SK-N-SH (cell line): ENCODE measurements at regions not wholly inside any gene's neighbourhood (a gene's known extent, or its start where the extent isn't known, plus 50 kb on each side); places are given as distances from the start of the nearest gene placed in this dataset.

ENCODE experiments used
- EP300 ChIP-seq, 2 experiments: IDR thresholded peaks; 2 replicates each; pipeline versions ENCODE4 v1.4.0 to v1.6.1; 2012; ENCODE audit warnings: borderline replicate concordance in 1 of 2, low read depth in 1 of 2, low read length in 1 of 2
- MXI1 ChIP-seq: IDR thresholded peaks from 2 replicates; pipeline ENCODE4 v1.6.1; 2012; ENCODE audit warnings: mild to moderate bottlenecking, low read depth, low read length, improper control_type of control experiment
- TF ChIP-seq, protein P1 (sequence below): IDR thresholded peaks from 2 replicates; pipeline ENCODE4 v1.6.1; 2012; ENCODE audit warnings: mild to moderate bottlenecking, low read depth, low read length, moderate library complexity
- TF ChIP-seq, protein P2 (sequence below): fragments of 150-350 bp; IDR thresholded peaks from 2 replicates; pipeline ENCODE4 v1.6.1; 2017; ENCODE audit warnings: antibody characterized with exemption, low read length, low read depth, borderline replicate concordance
- TF ChIP-seq, protein P3 (sequence below): fragments of 200-600 bp; sonication (generic); IDR thresholded peaks from 2 replicates; pipeline ENCODE4 v1.6.1; 2017; ENCODE audit warnings: antibody characterized with exemption, mild to moderate bottlenecking, moderate library complexity
- TF ChIP-seq, protein P4 (sequence below): IDR thresholded peaks from 2 replicates; pipeline ENCODE4 v1.4.0; 2012; ENCODE audit warnings: low read depth

- TF ChIP-seq, protein P1, sequence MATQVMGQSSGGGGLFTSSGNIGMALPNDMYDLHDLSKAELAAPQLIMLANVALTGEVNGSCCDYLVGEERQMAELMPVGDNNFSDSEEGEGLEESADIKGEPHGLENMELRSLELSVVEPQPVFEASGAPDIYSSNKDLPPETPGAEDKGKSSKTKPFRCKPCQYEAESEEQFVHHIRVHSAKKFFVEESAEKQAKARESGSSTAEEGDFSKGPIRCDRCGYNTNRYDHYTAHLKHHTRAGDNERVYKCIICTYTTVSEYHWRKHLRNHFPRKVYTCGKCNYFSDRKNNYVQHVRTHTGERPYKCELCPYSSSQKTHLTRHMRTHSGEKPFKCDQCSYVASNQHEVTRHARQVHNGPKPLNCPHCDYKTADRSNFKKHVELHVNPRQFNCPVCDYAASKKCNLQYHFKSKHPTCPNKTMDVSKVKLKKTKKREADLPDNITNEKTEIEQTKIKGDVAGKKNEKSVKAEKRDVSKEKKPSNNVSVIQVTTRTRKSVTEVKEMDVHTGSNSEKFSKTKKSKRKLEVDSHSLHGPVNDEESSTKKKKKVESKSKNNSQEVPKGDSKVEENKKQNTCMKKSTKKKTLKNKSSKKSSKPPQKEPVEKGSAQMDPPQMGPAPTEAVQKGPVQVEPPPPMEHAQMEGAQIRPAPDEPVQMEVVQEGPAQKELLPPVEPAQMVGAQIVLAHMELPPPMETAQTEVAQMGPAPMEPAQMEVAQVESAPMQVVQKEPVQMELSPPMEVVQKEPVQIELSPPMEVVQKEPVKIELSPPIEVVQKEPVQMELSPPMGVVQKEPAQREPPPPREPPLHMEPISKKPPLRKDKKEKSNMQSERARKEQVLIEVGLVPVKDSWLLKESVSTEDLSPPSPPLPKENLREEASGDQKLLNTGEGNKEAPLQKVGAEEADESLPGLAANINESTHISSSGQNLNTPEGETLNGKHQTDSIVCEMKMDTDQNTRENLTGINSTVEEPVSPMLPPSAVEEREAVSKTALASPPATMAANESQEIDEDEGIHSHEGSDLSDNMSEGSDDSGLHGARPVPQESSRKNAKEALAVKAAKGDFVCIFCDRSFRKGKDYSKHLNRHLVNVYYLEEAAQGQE: no peak
- TF ChIP-seq, protein P2, sequence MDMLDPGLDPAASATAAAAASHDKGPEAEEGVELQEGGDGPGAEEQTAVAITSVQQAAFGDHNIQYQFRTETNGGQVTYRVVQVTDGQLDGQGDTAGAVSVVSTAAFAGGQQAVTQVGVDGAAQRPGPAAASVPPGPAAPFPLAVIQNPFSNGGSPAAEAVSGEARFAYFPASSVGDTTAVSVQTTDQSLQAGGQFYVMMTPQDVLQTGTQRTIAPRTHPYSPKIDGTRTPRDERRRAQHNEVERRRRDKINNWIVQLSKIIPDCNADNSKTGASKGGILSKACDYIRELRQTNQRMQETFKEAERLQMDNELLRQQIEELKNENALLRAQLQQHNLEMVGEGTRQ: no peak
- TF ChIP-seq, protein P3, sequence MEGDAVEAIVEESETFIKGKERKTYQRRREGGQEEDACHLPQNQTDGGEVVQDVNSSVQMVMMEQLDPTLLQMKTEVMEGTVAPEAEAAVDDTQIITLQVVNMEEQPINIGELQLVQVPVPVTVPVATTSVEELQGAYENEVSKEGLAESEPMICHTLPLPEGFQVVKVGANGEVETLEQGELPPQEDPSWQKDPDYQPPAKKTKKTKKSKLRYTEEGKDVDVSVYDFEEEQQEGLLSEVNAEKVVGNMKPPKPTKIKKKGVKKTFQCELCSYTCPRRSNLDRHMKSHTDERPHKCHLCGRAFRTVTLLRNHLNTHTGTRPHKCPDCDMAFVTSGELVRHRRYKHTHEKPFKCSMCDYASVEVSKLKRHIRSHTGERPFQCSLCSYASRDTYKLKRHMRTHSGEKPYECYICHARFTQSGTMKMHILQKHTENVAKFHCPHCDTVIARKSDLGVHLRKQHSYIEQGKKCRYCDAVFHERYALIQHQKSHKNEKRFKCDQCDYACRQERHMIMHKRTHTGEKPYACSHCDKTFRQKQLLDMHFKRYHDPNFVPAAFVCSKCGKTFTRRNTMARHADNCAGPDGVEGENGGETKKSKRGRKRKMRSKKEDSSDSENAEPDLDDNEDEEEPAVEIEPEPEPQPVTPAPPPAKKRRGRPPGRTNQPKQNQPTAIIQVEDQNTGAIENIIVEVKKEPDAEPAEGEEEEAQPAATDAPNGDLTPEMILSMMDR: no peak
- TF ChIP-seq, protein P4, sequence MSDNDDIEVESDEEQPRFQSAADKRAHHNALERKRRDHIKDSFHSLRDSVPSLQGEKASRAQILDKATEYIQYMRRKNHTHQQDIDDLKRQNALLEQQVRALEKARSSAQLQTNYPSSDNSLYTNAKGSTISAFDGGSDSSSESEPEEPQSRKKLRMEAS: no peak
- TF ChIP-seq EP300 (IDR thresholded peaks at IDR 0.05; ENCODE audit: borderline replicate concordance in 1 of 2, low read depth in 1 of 2, low read length in 1 of 2): no peak
- TF ChIP-seq MXI1: no peak
These were observed 219.8 kb downstream of the TFCP2L1 start for GRCh38 chr2:121065239-121065638.
